Right lobe of liver (tissue), 4 donors: ENCODE measurements at regions not wholly inside any gene's neighbourhood (a gene's known extent, or its start where the extent isn't known, plus 50 kb on each side); places are given as distances from the start of the nearest gene placed in this dataset.

Source experiments
- CTCF ChIP-seq, 4 donors: fragments of 200-600 bp in 3 of 4; fragments of 450-650 bp in 1 of 4; IDR thresholded peaks; one replicate each; pipeline versions ENCODE4 v1.5.1 to v1.8.0; 2016 to 2022; ENCODE audit warnings: antibody characterized with exemption in 4 of 4, mild to moderate bottlenecking in 2 of 4
- POLR2A ChIP-seq: fragments of 450-650 bp; IDR thresholded peaks from one replicate; pipeline ENCODE4 v1.6.1; 2017; ENCODE audit warnings: antibody characterized with exemption, mild to moderate bottlenecking
- donor health status: DM: no; HTN: no; CAD: no.
- donor health status: DM: no; HTN: no; CAD: no.
- donor health status: DM: no; HTN: yes; CAD: no.

DNA sequence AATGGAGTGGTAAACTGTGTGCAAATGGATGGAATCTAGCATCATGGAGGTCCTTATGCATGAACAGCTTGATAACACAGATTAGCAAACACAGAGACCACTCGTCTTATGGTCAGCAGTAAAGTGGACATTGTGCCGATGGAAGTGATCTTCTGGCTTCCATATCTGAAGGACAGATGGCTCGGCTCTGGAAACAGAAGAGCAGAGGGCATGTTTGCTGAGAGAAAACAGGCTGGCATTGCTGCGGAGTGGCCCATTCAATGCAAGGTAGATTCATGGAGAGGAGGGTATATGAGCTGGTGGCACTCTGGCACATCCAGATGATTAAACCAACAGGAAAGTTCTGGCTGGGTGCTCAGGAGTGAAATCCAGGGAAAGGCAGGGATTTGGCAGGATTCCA, 513.2 kb downstream of the DIRAS2 start:
- no peak for TF ChIP-seq POLR2A
- no peak for TF ChIP-seq CTCF (IDR thresholded peaks at IDR 0.05)
